ENCODE measurements at regions not wholly inside any gene's neighbourhood (a gene's known extent, or its start where the extent isn't known, plus 50 kb on each side); places are given as distances from the start of the nearest gene placed in this dataset.

GRCh38 chr2:63764630-63765029 is 77.1 kb upstream of the UGP2 start:
- Histone ChIP-seq H3K27ac (ENCODE audit: low read depth) (peak overlapping the region; percentile 20; the same call in 1 of the 2 replicates), H3K4me2 (peak overlapping the region; percentile 61), H3K4me3 (peak overlapping the region; percentile 18), H4K20me1 (replicated peaks; ENCODE audit: insufficient read depth) (no peaks in the 10 kb centered on the region), H3K79me2 (replicated peaks; ENCODE audit: insufficient read depth) (no peaks in the 10 kb centered on the region), H3K36me3 (ENCODE audit: insufficient read depth) (no peaks in the 10 kb centered on the region), H3K9me2 (ENCODE audit: insufficient read depth) (no peaks in the 10 kb centered on the region), H3K27me3 (ENCODE audit: insufficient read depth) (no peaks in the 10 kb centered on the region), H3K4me1 (ENCODE audit: insufficient read depth) (peaks cover 23% of the 10 kb centered on the region), H3F3A (replicated peaks; ENCODE audit: low read depth) (no peaks in the 10 kb centered on the region), H2AFZ (no peak overlapping the region)
- Mint-ChIP-seq H3K4me1 (peaks cover 26% of the 10 kb centered on the region), H3K9me3 (peaks cover 20% of the 10 kb centered on the region), H3K27ac (peak overlapping the region; percentile 17), H3K36me3 (ENCODE audit: low read depth) (peaks cover 11% of the 10 kb centered on the region), H3K27me3 (ENCODE audit: insufficient read depth, low read depth, poor library complexity) (peaks cover 3% of the 10 kb centered on the region), H3K4me3 (peak overlapping the region; percentile 3; the same call in 1 of the 3 replicates)
- no peak for TF ChIP-seq POLR2AphosphoS5 (IDR thresholded peaks at IDR 0.05; ENCODE audit: low read depth)
- no peak for TF ChIP-seq STAT1 (IDR thresholded peaks at IDR 0.05; ENCODE audit: unreplicated experiment)
- TF ChIP-seq ZNF462 (CRISPR knock-in tag; IDR thresholded peaks at IDR 0.05), result no peak
- TF ChIP-seq JUNB (IDR thresholded peaks at IDR 0.05; ENCODE audit: unreplicated experiment), result no peak
- no peak for TF ChIP-seq EZH2phosphoT487 (IDR thresholded peaks at IDR 0.05; ENCODE audit: unreplicated experiment)
- no peak for TF ChIP-seq ZNF114 (CRISPR knock-in tag; IDR thresholded peaks at IDR 0.05)
- TF ChIP-seq, protein P1, sequence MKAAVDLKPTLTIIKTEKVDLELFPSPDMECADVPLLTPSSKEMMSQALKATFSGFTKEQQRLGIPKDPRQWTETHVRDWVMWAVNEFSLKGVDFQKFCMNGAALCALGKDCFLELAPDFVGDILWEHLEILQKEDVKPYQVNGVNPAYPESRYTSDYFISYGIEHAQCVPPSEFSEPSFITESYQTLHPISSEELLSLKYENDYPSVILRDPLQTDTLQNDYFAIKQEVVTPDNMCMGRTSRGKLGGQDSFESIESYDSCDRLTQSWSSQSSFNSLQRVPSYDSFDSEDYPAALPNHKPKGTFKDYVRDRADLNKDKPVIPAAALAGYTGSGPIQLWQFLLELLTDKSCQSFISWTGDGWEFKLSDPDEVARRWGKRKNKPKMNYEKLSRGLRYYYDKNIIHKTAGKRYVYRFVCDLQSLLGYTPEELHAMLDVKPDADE (IDR thresholded peaks at IDR 0.05), result no peak
- no peak for TF ChIP-seq EZH2 (IDR thresholded peaks at IDR 0.05; ENCODE audit: low read depth, unreplicated experiment)
- no peak for TF ChIP-seq NANOG (IDR thresholded peaks at IDR 0.05; ENCODE audit: borderline replicate concordance)
- TF ChIP-seq REST (IDR thresholded peaks at IDR 0.05; ENCODE audit: unreplicated experiment), result no peak
- TF ChIP-seq, protein P2, sequence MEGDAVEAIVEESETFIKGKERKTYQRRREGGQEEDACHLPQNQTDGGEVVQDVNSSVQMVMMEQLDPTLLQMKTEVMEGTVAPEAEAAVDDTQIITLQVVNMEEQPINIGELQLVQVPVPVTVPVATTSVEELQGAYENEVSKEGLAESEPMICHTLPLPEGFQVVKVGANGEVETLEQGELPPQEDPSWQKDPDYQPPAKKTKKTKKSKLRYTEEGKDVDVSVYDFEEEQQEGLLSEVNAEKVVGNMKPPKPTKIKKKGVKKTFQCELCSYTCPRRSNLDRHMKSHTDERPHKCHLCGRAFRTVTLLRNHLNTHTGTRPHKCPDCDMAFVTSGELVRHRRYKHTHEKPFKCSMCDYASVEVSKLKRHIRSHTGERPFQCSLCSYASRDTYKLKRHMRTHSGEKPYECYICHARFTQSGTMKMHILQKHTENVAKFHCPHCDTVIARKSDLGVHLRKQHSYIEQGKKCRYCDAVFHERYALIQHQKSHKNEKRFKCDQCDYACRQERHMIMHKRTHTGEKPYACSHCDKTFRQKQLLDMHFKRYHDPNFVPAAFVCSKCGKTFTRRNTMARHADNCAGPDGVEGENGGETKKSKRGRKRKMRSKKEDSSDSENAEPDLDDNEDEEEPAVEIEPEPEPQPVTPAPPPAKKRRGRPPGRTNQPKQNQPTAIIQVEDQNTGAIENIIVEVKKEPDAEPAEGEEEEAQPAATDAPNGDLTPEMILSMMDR (conservative IDR thresholded peaks at IDR 0.05; ENCODE audit: low read depth in 2 of 2), result no peak
- ATAC-seq (peak; percentile 91), DNase-seq (ENCODE audit: low spot score) (peak; percentile 80)

Data from GM23338 (cell line).